OCI-LY1 (cell line): ENCODE measurements at regions not wholly inside any gene's neighbourhood (a gene's known extent, or its start where the extent isn't known, plus 50 kb on each side); places are given as distances from the start of the nearest gene placed in this dataset.

Experiments
- CTCF ChIP-seq: fragments of 200-600 bp; sonication (generic), shearing (Covaris generic); IDR thresholded peaks from 2 replicates; pipeline ENCODE4 v1.5.1; 2017; ENCODE audit warnings: mild to moderate bottlenecking, antibody characterized with exemption, low read length, moderate library complexity, mixed read lengths
- EZH2 ChIP-seq: fragments of 200-600 bp; sonication (generic), shearing (Covaris generic); IDR thresholded peaks from 2 replicates; pipeline ENCODE4 v1.8.0; 2017; ENCODE audit warnings: borderline replicate concordance, mixed run types, mild to moderate bottlenecking, antibody characterized with exemption, low read length, moderate library complexity, mixed read lengths

GRCh38 chr4:15340902-15341732 is 86.7 kb upstream of the C1QTNF7 start:
- TF ChIP-seq CTCF, result no peak
- no peak for TF ChIP-seq EZH2
